Activated naive CD8-positive, alpha-beta T cell treated with anti-CD3 and anti-CD28 coated beads, Interleukin-2, amount 10 ng/mL, durations not matched to agents 7 days and 5 days (primary cell): ENCODE measurements at regions not wholly inside any gene's neighbourhood (a gene's known extent, or its start where the extent isn't known, plus 50 kb on each side); places are given as distances from the start of the nearest gene placed in this dataset.

ENCODE experiments used
- ATAC-seq: fragments of 150-1000 bp; cut with Tn5 transposase; one replicate; pipeline ENCODE4 v1.10.0; 2021; ENCODE audit warnings: low read depth, moderate library complexity
- POLR2A ChIA-PET: fragments of 350-600 bp; sonication (Branson Sonifier 250); formaldehyde crosslinking; loops from one replicate; lab custom pipeline; 2021; ENCODE audit warnings: antibody characterized with exemption; lab: Charles Lee
- DNase-seq: peaks from one replicate; pipeline ENCODE4 v3.0.0; 2021
- H3K27ac Mint-ChIP-seq: one replicate; pipeline ENCODE4 v1.8.0; 2022; ENCODE audit warnings: mild to moderate bottlenecking, mixed read lengths
- H3K27me3 Mint-ChIP-seq: one replicate; pipeline ENCODE4 v1.8.0; 2022; ENCODE audit warnings: mild to moderate bottlenecking, moderate library complexity, mixed read lengths
- H3K36me3 Mint-ChIP-seq: one replicate; pipeline ENCODE4 v1.8.0; 2021; ENCODE audit warnings: mild to moderate bottlenecking, mixed read lengths
- H3K4me1 Mint-ChIP-seq: one replicate; pipeline ENCODE4 v1.8.0; 2021; ENCODE audit warnings: mixed read lengths
- H3K4me3 Mint-ChIP-seq: one replicate; pipeline ENCODE4 v1.8.0; 2022; ENCODE audit warnings: mild to moderate bottlenecking, moderate library complexity, mixed read lengths
- H3K9me3 Mint-ChIP-seq: one replicate; pipeline ENCODE4 v1.8.0; 2021; ENCODE audit warnings: mixed read lengths

- H3K27ac Mint-ChIP-seq = no peak overlapping the region
Observed at GRCh38 chr10:56646329-56647111, 285.5 kb upstream of the ZWINT start.

GRCh38 chr10:56633876-56634452 lies 272.9 kb upstream of the ZWINT start:
- POLR2A ChIA-PET = no interaction called here
- DNase-seq = no peak
- no peaks in the 10 kb centered on the region for H3K36me3 Mint-ChIP-seq
- H3K9me3 Mint-ChIP-seq = peaks cover 7% of the 10 kb centered on the region
- no peaks in the 10 kb centered on the region for H3K27me3 Mint-ChIP-seq
- H3K27ac Mint-ChIP-seq = no peak overlapping the region
- no peak overlapping the region for H3K4me3 Mint-ChIP-seq
- ATAC-seq = no peak
- no peaks in the 10 kb centered on the region for H3K4me1 Mint-ChIP-seq

More at GRCh38 chr10:56646329-56647111, 285.5 kb upstream of the ZWINT start:
- H3K36me3 Mint-ChIP-seq = no peaks in the 10 kb centered on the region
- H3K4me1 Mint-ChIP-seq = no peaks in the 10 kb centered on the region
- no peak for DNase-seq
- H3K9me3 Mint-ChIP-seq = peaks cover 5% of the 10 kb centered on the region
- no peak for ATAC-seq
- no peaks in the 10 kb centered on the region for H3K27me3 Mint-ChIP-seq
- POLR2A ChIA-PET = no interaction called here
- H3K4me3 Mint-ChIP-seq = no peak overlapping the region

- DNase-seq (no peak), ATAC-seq (no peak)
- Mint-ChIP-seq H3K4me3 (no peak overlapping the region), H3K4me1 (no peaks in the 10 kb centered on the region), H3K36me3 (no peaks in the 10 kb centered on the region), H3K9me3 (peaks cover 7% of the 10 kb centered on the region), H3K27me3 (no peaks in the 10 kb centered on the region), H3K27ac (no peak overlapping the region)
- POLR2A ChIA-PET = no interaction called here
Observed at GRCh38 chr10:56632537-56632936, 271.5 kb upstream of the ZWINT start.

GRCh38 chr10:56624082-56624481 lies 263.0 kb upstream of the ZWINT start:
- H3K27me3 Mint-ChIP-seq = no peaks in the 10 kb centered on the region
- H3K4me3 Mint-ChIP-seq = no peak overlapping the region
- no peaks in the 10 kb centered on the region for H3K36me3 Mint-ChIP-seq
- H3K27ac Mint-ChIP-seq = no peak overlapping the region
- peaks cover 2% of the 10 kb centered on the region for H3K9me3 Mint-ChIP-seq
- no peak for ATAC-seq
- DNase-seq = no peak
- POLR2A ChIA-PET = no interaction called here
- no peaks in the 10 kb centered on the region for H3K4me1 Mint-ChIP-seq

GRCh38 chr10:56623064-56623463 lies 262.0 kb upstream of the ZWINT start:
- Mint-ChIP-seq H3K27ac (no peak overlapping the region), H3K9me3 (peaks cover 4% of the 10 kb centered on the region), H3K4me3 (no peak overlapping the region), H3K4me1 (no peaks in the 10 kb centered on the region), H3K27me3 (no peaks in the 10 kb centered on the region), H3K36me3 (no peaks in the 10 kb centered on the region)
- DNase-seq = no peak
- POLR2A ChIA-PET = no interaction called here
- no peak for ATAC-seq

- DNase-seq = no peak
- Mint-ChIP-seq H3K27me3 (no peaks in the 10 kb centered on the region), H3K36me3 (no peaks in the 10 kb centered on the region), H3K4me3 (peak overlapping the region; percentile 51), H3K27ac (no peak overlapping the region), H3K9me3 (peaks cover 5% of the 10 kb centered on the region), H3K4me1 (no peaks in the 10 kb centered on the region)
- ATAC-seq = no peak
- POLR2A ChIA-PET = no interaction called here
Observed at GRCh38 chr10:56622335-56622973, 261.4 kb upstream of the ZWINT start.

GRCh38 chr10:56606202-56606601 lies 245.1 kb upstream of the ZWINT start:
- Mint-ChIP-seq H3K27me3 (no peaks in the 10 kb centered on the region), H3K9me3 (peaks cover 2% of the 10 kb centered on the region), H3K4me3 (no peak overlapping the region), H3K4me1 (no peaks in the 10 kb centered on the region), H3K36me3 (no peaks in the 10 kb centered on the region), H3K27ac (no peak overlapping the region)
- no peak for ATAC-seq
- no peak for DNase-seq
- POLR2A ChIA-PET = no interaction called here

- H3K27me3 Mint-ChIP-seq = no peaks in the 10 kb centered on the region
- no peak overlapping the region for H3K4me3 Mint-ChIP-seq
- H3K36me3 Mint-ChIP-seq = no peaks in the 10 kb centered on the region
- no peak overlapping the region for H3K27ac Mint-ChIP-seq
- no peaks in the 10 kb centered on the region for H3K4me1 Mint-ChIP-seq
- H3K9me3 Mint-ChIP-seq = no peaks in the 10 kb centered on the region
- DNase-seq = no peak
- POLR2A ChIA-PET = no interaction called here
- ATAC-seq = no peak
Observed at GRCh38 chr10:56605051-56605450, 244.0 kb upstream of the ZWINT start.

GRCh38 chr10:56604624-56605023 lies 243.6 kb upstream of the ZWINT start:
- Mint-ChIP-seq H3K36me3 (no peaks in the 10 kb centered on the region), H3K27ac (no peak overlapping the region), H3K4me3 (no peak overlapping the region), H3K4me1 (no peaks in the 10 kb centered on the region), H3K9me3 (no peaks in the 10 kb centered on the region), H3K27me3 (no peaks in the 10 kb centered on the region)
- ATAC-seq (no peak), DNase-seq (no peak)
- POLR2A ChIA-PET = no interaction called here

GRCh38 chr10:56599201-56599600 lies 238.1 kb upstream of the ZWINT start:
- ATAC-seq (no peak), DNase-seq (no peak)
- Mint-ChIP-seq H3K4me1 (no peaks in the 10 kb centered on the region), H3K4me3 (no peak overlapping the region), H3K27ac (no peak overlapping the region), H3K36me3 (no peaks in the 10 kb centered on the region), H3K27me3 (no peaks in the 10 kb centered on the region), H3K9me3 (no peaks in the 10 kb centered on the region)
- POLR2A ChIA-PET = no interaction called here

GRCh38 chr10:56596257-56596656 lies 235.2 kb upstream of the ZWINT start:
- no peak for ATAC-seq
- no peak overlapping the region for H3K27ac Mint-ChIP-seq
- H3K4me1 Mint-ChIP-seq = no peaks in the 10 kb centered on the region
- no peaks in the 10 kb centered on the region for H3K36me3 Mint-ChIP-seq
- DNase-seq = no peak
- POLR2A ChIA-PET = no interaction called here
- no peaks in the 10 kb centered on the region for H3K9me3 Mint-ChIP-seq
- H3K27me3 Mint-ChIP-seq = no peaks in the 10 kb centered on the region
- no peak overlapping the region for H3K4me3 Mint-ChIP-seq

- Mint-ChIP-seq H3K9me3 (no peaks in the 10 kb centered on the region), H3K36me3 (no peaks in the 10 kb centered on the region), H3K27ac (no peak overlapping the region), H3K27me3 (no peaks in the 10 kb centered on the region), H3K4me3 (no peak overlapping the region), H3K4me1 (no peaks in the 10 kb centered on the region)
- DNase-seq = no peak
- POLR2A ChIA-PET = no interaction called here
- ATAC-seq = no peak
Observed at GRCh38 chr10:56593120-56593519, 232.1 kb upstream of the ZWINT start.

GRCh38 chr10:56586461-56586891 lies 225.4 kb upstream of the ZWINT start:
- H3K27me3 Mint-ChIP-seq = no peaks in the 10 kb centered on the region
- DNase-seq (no peak), ATAC-seq (no peak)
- no peaks in the 10 kb centered on the region for H3K9me3 Mint-ChIP-seq
- no peaks in the 10 kb centered on the region for H3K36me3 Mint-ChIP-seq
- POLR2A ChIA-PET = no interaction called here
- H3K27ac Mint-ChIP-seq = no peak overlapping the region
- no peaks in the 10 kb centered on the region for H3K4me1 Mint-ChIP-seq
- no peak overlapping the region for H3K4me3 Mint-ChIP-seq
